B cell (primary cell): ENCODE measurements at regions not wholly inside any gene's neighbourhood (a gene's known extent, or its start where the extent isn't known, plus 50 kb on each side); places are given as distances from the start of the nearest gene placed in this dataset.

Experiments
- ATAC-seq: fragments of 200-7000 bp; cut with Tn5 transposase; one replicate; pipeline ENCODE4 v1.10.0; 2021; ENCODE audit warnings: low read depth, mild to moderate bottlenecking, moderate number of reproducible peaks, moderate library complexity
- CTCF ChIA-PET: fragments of 350-600 bp; sonication (Branson Sonifier 250); formaldehyde crosslinking; loops from one replicate; lab custom pipeline; 2021; ENCODE audit warnings: antibody characterized with exemption, inconsistent platforms; lab: Charles Lee
- POLR2A ChIA-PET: fragments of 350-600 bp; sonication (Branson Sonifier 250); formaldehyde crosslinking; loops from one replicate; lab custom pipeline; 2021; ENCODE audit warnings: antibody characterized with exemption; lab: Charles Lee
- DNase-seq: peaks from one replicate; pipeline ENCODE4 v3.0.0; 2013
- H2AFZ ChIP-seq: 2 replicates; pipeline ENCODE4 v1.6.1; 2012; ENCODE audit warnings: mild to moderate bottlenecking, low read depth, low read length; ENCODE audit not compliant: insufficient read depth, poor library complexity, severe bottlenecking
- H3K27ac ChIP-seq, 2 donors: 1 replicate in 1 of 2; 2 replicates in 1 of 2; pipeline ENCODE4 v1.5.1; 2012 to 2013; ENCODE audit warnings: low read length in 2 of 2, mild to moderate bottlenecking in 2 of 2, moderate library complexity in 1 of 2
- H3K27me3 ChIP-seq, 4 experiments: fragments of 200-600 bp in 1 of 4; sonication (generic) in 1 of 4; replicated peaks in 1 of 4; 1 replicate in 2 of 4; 2 replicates in 2 of 4; pipeline versions ENCODE4 v1.6.1 to v1.7.0; 2013 to 2016; ENCODE audit warnings: low read length in 3 of 4, mild to moderate bottlenecking in 2 of 4, mixed read lengths in 1 of 4, moderate library complexity in 1 of 4; ENCODE audit not compliant: insufficient read depth in 4 of 4, control insufficient read depth in 3 of 4; ENCODE audit errors: control extremely low read depth in 1 of 4
- H3K36me3 ChIP-seq, 2 experiments: replicated peaks in 1 of 2; 1 replicate in 1 of 2; 2 replicates in 1 of 2; pipeline versions ENCODE4 v1.6.1 to v1.7.1; 2013; ENCODE audit warnings: low read length in 1 of 2; ENCODE audit not compliant: insufficient read depth in 2 of 2, control insufficient read depth in 1 of 2; ENCODE audit errors: control extremely low read depth in 1 of 2, extremely low read depth in 1 of 2
- H3K4me1 ChIP-seq, 2 donors: fragments of 200-600 bp in 1 of 2; sonication (generic) in 1 of 2; 1 replicate in 1 of 2; 2 replicates in 1 of 2; pipeline versions ENCODE4 v1.5.1 to v1.6.1; 2013 to 2017; ENCODE audit warnings: low read length in 2 of 2; ENCODE audit not compliant: control insufficient read depth in 2 of 2, insufficient read depth in 2 of 2
- H3K4me2 ChIP-seq: replicated peaks from 2 replicates; pipeline ENCODE3; 2012; ENCODE audit warnings: mild to moderate bottlenecking, low read depth, low read length; ENCODE audit not compliant: poor library complexity, severe bottlenecking
- H3K4me3 ChIP-seq, 5 experiments: fragments of 200-600 bp in 1 of 5; sonication (generic) in 1 of 5; 1 replicate in 3 of 5; 2 replicates in 2 of 5; pipeline versions ENCODE4 v1.5.1 to v1.7.0; 2011 to 2016; ENCODE audit warnings: low read length in 4 of 5, mild to moderate bottlenecking in 4 of 5, low read depth in 2 of 5, control low read depth in 1 of 5, moderate library complexity in 1 of 5; ENCODE audit not compliant: insufficient read depth in 1 of 5; ENCODE audit errors: control extremely low read depth in 1 of 5, extremely low read depth in 1 of 5
- H3K79me2 ChIP-seq: fragments of 200-600 bp; sonication (generic); one replicate; pipeline ENCODE4 v1.6.0; 2016; ENCODE audit warnings: low read length; ENCODE audit not compliant: control insufficient read depth, insufficient read depth
- H3K9ac ChIP-seq: fragments of 200-600 bp; sonication (generic); 2 replicates; pipeline ENCODE4 v1.6.1; 2017; ENCODE audit warnings: mild to moderate bottlenecking, low read length, moderate library complexity
- H3K9me3 ChIP-seq, 3 donors: one replicate each; pipeline versions ENCODE4 v1.6.1 to v1.7.1; 2013; ENCODE audit warnings: low read length in 2 of 3; ENCODE audit not compliant: control insufficient read depth in 2 of 3, insufficient read depth in 1 of 3; ENCODE audit errors: control extremely low read depth in 1 of 3
- H4K20me1 ChIP-seq: 2 replicates; pipeline ENCODE4 v1.6.0; 2012; ENCODE audit warnings: mild to moderate bottlenecking, low read length; ENCODE audit not compliant: insufficient read depth, control insufficient read depth, poor library complexity, severe bottlenecking
- H3K27ac Mint-ChIP-seq: one replicate; pipeline ENCODE4 v1.8.0; 2021; ENCODE audit warnings: mixed read lengths
- H3K27me3 Mint-ChIP-seq: one replicate; pipeline ENCODE4 v1.8.0; 2021; ENCODE audit warnings: mixed read lengths
- H3K4me1 Mint-ChIP-seq: one replicate; pipeline ENCODE4 v1.8.0; 2021; ENCODE audit warnings: mixed read lengths
- H3K4me3 Mint-ChIP-seq: one replicate; pipeline ENCODE4 v1.8.0; 2021; ENCODE audit warnings: mixed read lengths
- H3K9me3 Mint-ChIP-seq: one replicate; pipeline ENCODE4 v1.8.0; 2022; ENCODE audit warnings: mixed read lengths; ENCODE audit not compliant: insufficient read depth
- EZH2 ChIP-seq: IDR thresholded peaks from 2 replicates; pipeline ENCODE4 v1.6.1; 2012; ENCODE audit warnings: borderline replicate concordance, low read depth, mild to moderate bottlenecking, moderate library complexity, low read length; ENCODE audit not compliant: insufficient read depth, poor library complexity, severe bottlenecking
- WGBS: methylation state at CpG from one replicate; pipeline ENCODE4 v1.1.5; 2013; ENCODE audit warnings: missing lambda C conversion rate; ENCODE audit not compliant: insufficient coverage; 5-methylcytosine and 5-hydroxymethylcytosine counted together
- intact Hi-C: fragments of 100-400 bp; cut with micrococcal nuclease; formaldehyde crosslinking; loops from one replicate; pipeline ENCODE4 v1.10.0; 2022
- TF ChIP-seq, protein P1 (sequence below): fragments of 200-600 bp; IDR thresholded peaks from one replicate; pipeline ENCODE4 v1.8.0; 2022; ENCODE audit warnings: antibody characterized with exemption, mild to moderate bottlenecking

- Mint-ChIP-seq H3K27ac (no peak overlapping the region), H3K4me3 (no peak overlapping the region), H3K4me1 (peaks cover 31% of the 10 kb centered on the region), H3K27me3 (no peaks in the 10 kb centered on the region), H3K9me3 (no peaks in the 10 kb centered on the region)
- Histone ChIP-seq H3K36me3 (no peaks in the 10 kb centered on the region), H3K9ac (no peak overlapping the region), H3K4me1 (peaks cover 24 to 32% of the 10 kb centered on the region in 2 donors), H3K9me3 (peaks cover 0 to 4% (median 0%) of the 10 kb centered on the region in 3 donors), H4K20me1 (no peaks in the 10 kb centered on the region), H3K27ac (no peak overlapping the region), H2AFZ (no peak overlapping the region), H3K27me3 (no peaks in the 10 kb centered on the region), H3K4me3 (no peak overlapping the region), H3K4me2 (no peak overlapping the region), H3K79me2 (no peaks in the 10 kb centered on the region)
- DNase-seq (no peak), ATAC-seq (no peak)
- TF ChIP-seq, protein P1, sequence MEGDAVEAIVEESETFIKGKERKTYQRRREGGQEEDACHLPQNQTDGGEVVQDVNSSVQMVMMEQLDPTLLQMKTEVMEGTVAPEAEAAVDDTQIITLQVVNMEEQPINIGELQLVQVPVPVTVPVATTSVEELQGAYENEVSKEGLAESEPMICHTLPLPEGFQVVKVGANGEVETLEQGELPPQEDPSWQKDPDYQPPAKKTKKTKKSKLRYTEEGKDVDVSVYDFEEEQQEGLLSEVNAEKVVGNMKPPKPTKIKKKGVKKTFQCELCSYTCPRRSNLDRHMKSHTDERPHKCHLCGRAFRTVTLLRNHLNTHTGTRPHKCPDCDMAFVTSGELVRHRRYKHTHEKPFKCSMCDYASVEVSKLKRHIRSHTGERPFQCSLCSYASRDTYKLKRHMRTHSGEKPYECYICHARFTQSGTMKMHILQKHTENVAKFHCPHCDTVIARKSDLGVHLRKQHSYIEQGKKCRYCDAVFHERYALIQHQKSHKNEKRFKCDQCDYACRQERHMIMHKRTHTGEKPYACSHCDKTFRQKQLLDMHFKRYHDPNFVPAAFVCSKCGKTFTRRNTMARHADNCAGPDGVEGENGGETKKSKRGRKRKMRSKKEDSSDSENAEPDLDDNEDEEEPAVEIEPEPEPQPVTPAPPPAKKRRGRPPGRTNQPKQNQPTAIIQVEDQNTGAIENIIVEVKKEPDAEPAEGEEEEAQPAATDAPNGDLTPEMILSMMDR: no peak
- TF ChIP-seq EZH2: no peak
- WGBS: 95% methylated on average over 7 of the region's 7 CpGs
- intact Hi-C loops: no loop called here
- CTCF ChIA-PET: no interaction called here
- POLR2A ChIA-PET: no interaction called here
Measured at GRCh38 chr15:70252951-70253320, 155.2 kb upstream of the TLE3 start.

DNA sequence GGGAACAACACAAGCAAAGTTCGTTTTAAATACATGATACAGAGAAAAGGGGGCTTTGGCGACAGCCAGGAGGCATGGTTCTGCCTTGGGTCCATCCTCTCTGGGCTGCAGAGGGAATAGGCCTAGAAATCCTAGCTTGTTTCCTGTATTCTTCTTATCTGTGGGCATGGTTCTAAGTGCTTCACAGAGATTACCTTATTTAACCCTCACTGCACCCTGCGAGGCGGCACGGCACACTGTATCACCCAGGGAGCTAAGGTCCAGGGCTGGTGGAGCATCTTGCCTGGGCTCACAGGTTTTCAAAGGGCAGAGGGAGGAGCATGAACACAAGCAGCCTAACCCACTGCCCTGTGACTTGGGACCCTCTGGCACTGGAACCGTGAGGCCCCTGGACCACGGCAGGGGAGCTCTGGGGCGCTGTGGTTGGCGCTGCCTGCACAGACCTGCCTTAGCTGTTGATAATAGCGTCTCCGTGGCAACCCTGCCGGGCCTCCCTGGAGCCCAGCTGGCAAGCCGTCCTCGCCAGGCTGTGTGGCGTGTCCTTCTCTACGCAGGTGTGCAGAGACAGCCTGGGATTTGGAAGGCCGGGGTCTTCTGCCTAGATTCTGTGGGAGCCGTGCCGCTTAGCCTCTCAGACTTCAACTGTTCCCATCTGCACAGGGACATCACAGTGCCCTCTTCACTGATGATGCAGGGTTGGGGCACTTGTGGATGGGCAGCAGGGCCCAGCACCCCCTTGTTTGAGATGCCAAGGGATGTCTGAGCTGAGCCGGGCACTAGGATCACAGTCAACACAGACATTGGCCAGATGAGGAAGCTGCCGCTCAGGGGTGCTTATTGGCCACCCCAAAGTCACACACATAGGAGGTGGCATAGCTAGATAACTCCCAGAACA is 154.6 kb upstream of the TLE3 start:
- ATAC-seq: no peak
- POLR2A ChIA-PET: no interaction called here
- intact Hi-C loops: no loop called here

More for the DNA sequence above, 154.6 kb upstream of the TLE3 start:
- H3K36me3 ChIP-seq: no peaks in the 10 kb centered on the region
- no peak overlapping the region for H3K27ac ChIP-seq
- no peaks in the 10 kb centered on the region for H3K79me2 ChIP-seq
- no peaks in the 10 kb centered on the region for H3K9me3 ChIP-seq
- Mint-ChIP-seq H3K27ac (no peak overlapping the region), H3K9me3 (no peaks in the 10 kb centered on the region), H3K27me3 (no peaks in the 10 kb centered on the region), H3K4me1 (peaks cover 31% of the 10 kb centered on the region), H3K4me3 (no peak overlapping the region)
- CTCF ChIA-PET: interaction anchor here (1.2 kb wide), 1 partner anchor 234 kb away, joined by 3 read pairs; no protein-coding TSS in a partner anchor
- WGBS: 88% methylated on average over 20 of the region's 21 CpGs
- TF ChIP-seq, protein P1: no peak
- no peak for TF ChIP-seq EZH2
- peaks cover 24 to 33% of the 10 kb centered on the region in 2 donors for H3K4me1 ChIP-seq
- H3K4me3 ChIP-seq: no peak overlapping the region
- no peak overlapping the region for H2AFZ ChIP-seq
- no peak overlapping the region for H3K9ac ChIP-seq
- no peaks in the 10 kb centered on the region for H4K20me1 ChIP-seq
- DNase-seq: no peak
- H3K4me2 ChIP-seq: no peak overlapping the region
- H3K27me3 ChIP-seq: no peaks in the 10 kb centered on the region
